GM12878 (cell line): ENCODE measurements at regions not wholly inside any gene's neighbourhood (a gene's known extent, or its start where the extent isn't known, plus 50 kb on each side); places are given as distances from the start of the nearest gene placed in this dataset.

Experiments used
- CTCF ChIP-seq, 3 experiments: IDR thresholded peaks in 2 of 3; conservative IDR thresholded peaks in 1 of 3; 2 replicates each; pipeline ENCODE4 v1.5.1; 2011; ENCODE audit warnings: low read depth in 3 of 3, low read length in 3 of 3, mild to moderate bottlenecking in 3 of 3, control low read depth in 2 of 3, moderate library complexity in 2 of 3, inconsistent platforms in 1 of 3, mixed read lengths in 1 of 3; ENCODE audit not compliant: control insufficient read depth in 2 of 3, insufficient read depth in 1 of 3; ENCODE audit errors: extremely low read depth in 1 of 3
- DPF2 ChIP-seq: fragments of 450-650 bp; IDR thresholded peaks from 2 replicates; pipeline ENCODE4 v1.6.1; 2017; ENCODE audit warnings: mild to moderate bottlenecking
- ELK1 ChIP-seq: IDR thresholded peaks from 2 replicates; pipeline ENCODE4 v1.6.1; 2012; ENCODE audit warnings: low read depth, low read length, improper control_type of control experiment
- MLLT1 ChIP-seq: fragments of 450-650 bp; IDR thresholded peaks from 2 replicates; pipeline ENCODE4 v1.6.1; 2016; ENCODE audit warnings: mild to moderate bottlenecking
- RELA ChIP-seq: fragments of 450-650 bp; IDR thresholded peaks from 2 replicates; pipeline ENCODE4 v1.8.0; 2014; ENCODE audit warnings: borderline replicate concordance; ENCODE audit not compliant: partially characterized antibody
- RELB ChIP-seq: fragments of 450-650 bp; IDR thresholded peaks from 2 replicates; pipeline ENCODE4 v1.6.1; 2017; ENCODE audit warnings: low read depth, mild to moderate bottlenecking, moderate library complexity
- SREBF2 ChIP-seq: IDR thresholded peaks from 2 replicates; pipeline ENCODE4 v1.6.1; 2012; ENCODE audit warnings: mild to moderate bottlenecking, low read length
- SRF ChIP-seq, 2 experiments: IDR thresholded peaks; 2 replicates each; pipeline ENCODE4 v1.6.1; 2011; ENCODE audit warnings: low read depth in 2 of 2, low read length in 2 of 2, mild to moderate bottlenecking in 1 of 2, moderate library complexity in 1 of 2
- TCF3 ChIP-seq: IDR thresholded peaks from 2 replicates; pipeline ENCODE4 v1.6.1; 2012; ENCODE audit warnings: low read depth, mild to moderate bottlenecking, low read length, borderline replicate concordance; ENCODE audit not compliant: insufficient read depth
- ZBTB4 ChIP-seq: fragments of 450-650 bp; formaldehyde crosslinking; IDR thresholded peaks from 2 replicates; pipeline ENCODE4 v1.4.0; 2022; ENCODE audit warnings: mild to moderate bottlenecking, moderate library complexity
- ZNF24 ChIP-seq: fragments of 450-650 bp; IDR thresholded peaks from 2 replicates; pipeline ENCODE4 v1.6.1; 2017; ENCODE audit warnings: antibody characterized with exemption, mild to moderate bottlenecking
- ZNF384 ChIP-seq: IDR thresholded peaks from 2 replicates; pipeline ENCODE4 v1.6.1; 2012; ENCODE audit warnings: low read depth, mild to moderate bottlenecking, low read length, improper control_type of control experiment, borderline replicate concordance
- ZNF687 ChIP-seq: fragments of 450-650 bp; IDR thresholded peaks from 2 replicates; pipeline ENCODE4 v1.6.1; 2017; ENCODE audit warnings: mild to moderate bottlenecking, moderate library complexity

- TF ChIP-seq RELA = no peak
- TF ChIP-seq DPF2 = no peak
- TF ChIP-seq ZNF687 = no peak
- no peak for TF ChIP-seq ZNF384
- TF ChIP-seq ZNF24 = no peak
- TF ChIP-seq CTCF (IDR thresholded peaks at IDR 0.05 in 2 of 3, conservative IDR thresholded peaks at IDR 0.05 in 1 of 3; ENCODE audit: control insufficient read depth in 2 of 3, extremely low read depth in 1 of 3, insufficient read depth in 1 of 3, low read depth in 3 of 3, low read length in 3 of 3) = no peak
- no peak for TF ChIP-seq TCF3
- no peak for TF ChIP-seq ZBTB4
- TF ChIP-seq SREBF2 = no peak
- TF ChIP-seq MLLT1 = no peak
- TF ChIP-seq SRF (IDR thresholded peaks at IDR 0.05; ENCODE audit: low read depth in 2 of 2, low read length in 2 of 2) = no peak
- TF ChIP-seq RELB = no peak
- no peak for TF ChIP-seq ELK1
These were observed 886.7 kb upstream of the SORCS1 start (continued) for GRCh38 chr10:108051218-108051617.
